Endothelial cell (in vitro differentiated cells): ENCODE measurements at regions not wholly inside any gene's neighbourhood (a gene's known extent, or its start where the extent isn't known, plus 50 kb on each side); places are given as distances from the start of the nearest gene placed in this dataset.

ENCODE experiments used
- DNase-seq: peaks from one replicate; pipeline ENCODE4 v3.0.0; 2021; ENCODE audit warnings: low spot score
- H3K27ac Mint-ChIP-seq: one replicate; pipeline ENCODE4 v1.8.0; 2021; ENCODE audit warnings: mixed read lengths, inconsistent platforms; ENCODE audit not compliant: unreplicated experiment
- H3K27me3 Mint-ChIP-seq: one replicate; pipeline ENCODE4 v1.8.0; 2021; ENCODE audit warnings: mild to moderate bottlenecking, moderate library complexity, mixed read lengths, inconsistent platforms; ENCODE audit not compliant: unreplicated experiment
- H3K36me3 Mint-ChIP-seq: one replicate; pipeline ENCODE4 v1.8.0; 2021; ENCODE audit warnings: mild to moderate bottlenecking, low read depth, mixed read lengths, inconsistent platforms; ENCODE audit not compliant: unreplicated experiment
- H3K4me1 Mint-ChIP-seq: one replicate; pipeline ENCODE4 v1.8.0; 2021; ENCODE audit warnings: mild to moderate bottlenecking, mixed read lengths, inconsistent platforms; ENCODE audit not compliant: unreplicated experiment
- H3K4me3 Mint-ChIP-seq: one replicate; pipeline ENCODE4 v1.8.0; 2021; ENCODE audit warnings: mild to moderate bottlenecking, mixed read lengths, inconsistent platforms; ENCODE audit not compliant: unreplicated experiment
- H3K9me3 Mint-ChIP-seq: one replicate; pipeline ENCODE4 v1.8.0; 2021; ENCODE audit warnings: mixed read lengths, inconsistent platforms; ENCODE audit not compliant: unreplicated experiment
- TF ChIP-seq, protein P1 (sequence below): fragments of 200-600 bp; sonication (generic); IDR thresholded peaks from one replicate; pipeline ENCODE4 v1.5.0; 2021; ENCODE audit warnings: antibody characterized with exemption; ENCODE audit not compliant: unreplicated experiment

- TF ChIP-seq, protein P1, sequence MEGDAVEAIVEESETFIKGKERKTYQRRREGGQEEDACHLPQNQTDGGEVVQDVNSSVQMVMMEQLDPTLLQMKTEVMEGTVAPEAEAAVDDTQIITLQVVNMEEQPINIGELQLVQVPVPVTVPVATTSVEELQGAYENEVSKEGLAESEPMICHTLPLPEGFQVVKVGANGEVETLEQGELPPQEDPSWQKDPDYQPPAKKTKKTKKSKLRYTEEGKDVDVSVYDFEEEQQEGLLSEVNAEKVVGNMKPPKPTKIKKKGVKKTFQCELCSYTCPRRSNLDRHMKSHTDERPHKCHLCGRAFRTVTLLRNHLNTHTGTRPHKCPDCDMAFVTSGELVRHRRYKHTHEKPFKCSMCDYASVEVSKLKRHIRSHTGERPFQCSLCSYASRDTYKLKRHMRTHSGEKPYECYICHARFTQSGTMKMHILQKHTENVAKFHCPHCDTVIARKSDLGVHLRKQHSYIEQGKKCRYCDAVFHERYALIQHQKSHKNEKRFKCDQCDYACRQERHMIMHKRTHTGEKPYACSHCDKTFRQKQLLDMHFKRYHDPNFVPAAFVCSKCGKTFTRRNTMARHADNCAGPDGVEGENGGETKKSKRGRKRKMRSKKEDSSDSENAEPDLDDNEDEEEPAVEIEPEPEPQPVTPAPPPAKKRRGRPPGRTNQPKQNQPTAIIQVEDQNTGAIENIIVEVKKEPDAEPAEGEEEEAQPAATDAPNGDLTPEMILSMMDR, result no peak
- H3K27ac Mint-ChIP-seq, result peak overlapping the region; percentile 62
- H3K9me3 Mint-ChIP-seq, result no peaks in the 10 kb centered on the region
- DNase-seq, result no peak
- H3K4me1 Mint-ChIP-seq, result peaks cover 42% of the 10 kb centered on the region
- H3K4me3 Mint-ChIP-seq, result no peak overlapping the region
- H3K36me3 Mint-ChIP-seq, result no peaks in the 10 kb centered on the region
- H3K27me3 Mint-ChIP-seq, result no peaks in the 10 kb centered on the region
These were observed 214.1 kb upstream of the FLRT2 start for GRCh38 chr14:85315733-85316290.

GRCh38 chr14:85316701-85317410 is 213.1 kb upstream of the FLRT2 start:
- H3K9me3 Mint-ChIP-seq, result no peaks in the 10 kb centered on the region
- no peak overlapping the region for H3K4me3 Mint-ChIP-seq
- no peak overlapping the region for H3K27ac Mint-ChIP-seq
- no peak for DNase-seq
- H3K27me3 Mint-ChIP-seq, result no peaks in the 10 kb centered on the region
- no peaks in the 10 kb centered on the region for H3K36me3 Mint-ChIP-seq
- peaks cover 37% of the 10 kb centered on the region for H3K4me1 Mint-ChIP-seq
- TF ChIP-seq, protein P1, result no peak

GRCh38 chr14:85317491-85318021 is 212.4 kb upstream of the FLRT2 start:
- no peak for DNase-seq
- no peaks in the 10 kb centered on the region for H3K27me3 Mint-ChIP-seq
- peaks cover 37% of the 10 kb centered on the region for H3K4me1 Mint-ChIP-seq
- H3K36me3 Mint-ChIP-seq, result no peaks in the 10 kb centered on the region
- no peak overlapping the region for H3K4me3 Mint-ChIP-seq
- H3K9me3 Mint-ChIP-seq, result no peaks in the 10 kb centered on the region
- TF ChIP-seq, protein P1, result no peak
- H3K27ac Mint-ChIP-seq, result no peak overlapping the region

DNA sequence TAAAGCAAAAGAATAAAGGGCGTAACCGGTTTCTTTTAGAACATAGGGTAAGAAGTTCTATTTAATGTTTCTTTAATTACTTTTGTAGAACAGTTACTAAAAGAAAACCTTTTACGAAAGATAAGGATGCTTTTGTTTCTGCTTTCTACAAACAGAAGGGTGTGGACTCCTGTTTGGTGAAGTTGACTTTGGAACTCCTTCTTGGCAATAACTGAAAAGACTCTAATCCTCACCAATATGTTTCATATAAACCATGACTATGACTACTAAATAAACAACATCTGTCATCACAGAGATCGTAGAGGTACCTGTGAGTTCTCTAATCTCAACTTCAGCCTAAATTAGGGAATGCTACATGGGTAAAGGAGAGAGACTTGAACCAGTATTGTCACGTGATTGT is 210.8 kb upstream of the FLRT2 start:
- TF ChIP-seq, protein P1, result no peak
- Mint-ChIP-seq H3K4me1 (peaks cover 33% of the 10 kb centered on the region), H3K27me3 (no peaks in the 10 kb centered on the region), H3K36me3 (no peaks in the 10 kb centered on the region), H3K4me3 (no peak overlapping the region), H3K27ac (no peak overlapping the region), H3K9me3 (no peaks in the 10 kb centered on the region)
- DNase-seq, result no peak

DNA sequence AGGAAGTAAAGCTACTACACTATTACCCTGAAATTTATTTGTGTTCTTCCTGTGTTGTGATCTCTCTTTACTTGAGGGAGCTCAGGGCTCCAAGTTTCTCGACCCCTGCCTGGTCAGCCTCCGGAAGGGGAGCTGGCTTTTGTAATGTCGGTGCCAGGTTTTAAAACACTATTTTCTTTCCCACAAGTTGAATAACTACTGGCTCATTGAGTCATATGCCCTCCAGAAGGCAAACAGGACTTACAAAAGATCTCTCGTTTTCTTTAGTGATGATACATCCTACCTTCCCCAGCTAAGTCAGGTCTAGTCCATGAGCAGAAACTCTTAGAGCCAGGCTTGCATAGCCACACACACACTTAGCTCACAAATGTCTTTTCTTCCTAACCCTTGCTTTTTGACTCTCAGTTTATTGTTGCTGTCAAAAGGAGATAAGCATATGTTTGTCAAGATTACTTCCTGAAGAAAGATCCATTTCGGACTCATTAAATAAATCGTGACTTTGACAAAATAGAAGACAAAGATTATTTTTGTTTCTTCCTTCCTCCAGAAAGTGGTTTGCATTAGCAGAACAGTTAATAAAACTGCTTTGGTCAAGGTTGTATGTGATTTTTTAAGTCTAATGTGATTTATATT is 209.8 kb upstream of the FLRT2 start:
- H3K4me1 Mint-ChIP-seq, result peaks cover 26% of the 10 kb centered on the region
- H3K4me3 Mint-ChIP-seq, result no peak overlapping the region
- H3K27me3 Mint-ChIP-seq, result no peaks in the 10 kb centered on the region
- no peaks in the 10 kb centered on the region for H3K36me3 Mint-ChIP-seq
- no peak for DNase-seq
- no peaks in the 10 kb centered on the region for H3K9me3 Mint-ChIP-seq
- H3K27ac Mint-ChIP-seq, result no peak overlapping the region
- TF ChIP-seq, protein P1, result no peak
